Umbilical cord (tissue), 1 donor: ENCODE measurements at regions not wholly inside any gene's neighbourhood (a gene's known extent, or its start where the extent isn't known, plus 50 kb on each side); places are given as distances from the start of the nearest gene placed in this dataset.
"Not testable (repeated sequence)": the region's sequence is repeated elsewhere in the genome, so short reads cannot be mapped to it uniquely, and the experiment has no call there.

Source experiments
- DNase-seq: peaks from one replicate; pipeline ENCODE4 v3.0.0-alpha.2; 2015; ENCODE audit warnings: low spot score

DNA sequence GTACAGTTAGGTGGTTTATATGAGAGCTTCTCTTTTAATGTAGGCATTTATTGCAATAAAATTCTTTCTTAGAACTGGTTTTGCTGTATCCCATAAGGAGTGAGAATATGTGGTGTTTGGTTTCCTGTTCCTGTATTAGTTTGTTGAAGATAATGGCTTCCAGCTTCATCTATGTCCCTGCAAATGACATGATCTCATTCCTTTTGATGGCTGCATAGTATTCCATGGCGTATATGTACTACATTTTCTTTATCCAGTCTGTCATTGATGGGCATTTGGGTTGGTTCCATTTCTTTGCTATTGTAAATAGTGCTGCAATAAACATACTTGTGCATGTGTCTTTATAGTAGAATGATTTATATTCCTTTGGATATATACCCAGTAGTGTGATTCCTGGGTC, 106.7 kb upstream of the IRS4 start:
- not testable (repeated sequence) for DNase-seq

DNA sequence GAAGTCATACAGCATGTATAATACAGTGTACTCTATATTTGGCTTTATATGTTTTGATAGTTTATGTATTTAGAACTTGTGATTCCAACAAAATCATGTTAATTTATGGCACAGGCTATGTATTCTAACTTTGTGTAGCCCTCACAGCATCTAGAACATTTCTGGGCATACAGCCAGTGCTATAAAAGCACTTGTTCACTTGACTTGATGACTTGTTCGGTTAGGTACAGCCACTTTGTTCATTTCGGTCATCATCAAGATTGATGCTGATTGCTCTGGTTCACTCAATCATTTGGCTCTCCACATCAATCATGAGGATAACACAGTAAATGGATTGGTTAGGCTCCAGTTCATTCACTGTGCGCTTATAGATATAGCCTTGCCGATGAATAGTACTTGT, 97.6 kb upstream of the IRS4 start:
- DNase-seq, result no peak

DNA sequence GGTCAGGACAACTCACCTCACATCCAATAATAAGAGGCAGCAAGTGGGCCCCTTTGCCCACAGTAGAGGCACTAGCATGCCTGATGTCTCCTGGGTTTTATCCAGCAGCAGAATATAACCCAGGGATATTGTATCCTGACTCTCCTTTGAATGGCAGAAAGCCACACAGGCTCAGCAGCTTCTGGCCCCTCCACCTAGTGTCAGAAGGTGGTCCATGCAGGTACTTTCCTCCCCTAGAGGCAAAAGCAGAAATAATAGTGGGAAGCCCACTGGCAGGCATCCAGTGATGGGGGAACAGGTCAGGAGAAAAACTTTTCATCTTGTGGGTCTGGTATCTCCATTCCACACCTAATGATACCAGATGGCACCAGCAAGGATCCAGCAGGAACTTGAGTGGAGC, 75.5 kb upstream of the IRS4 start:
- DNase-seq, result no peak

DNA sequence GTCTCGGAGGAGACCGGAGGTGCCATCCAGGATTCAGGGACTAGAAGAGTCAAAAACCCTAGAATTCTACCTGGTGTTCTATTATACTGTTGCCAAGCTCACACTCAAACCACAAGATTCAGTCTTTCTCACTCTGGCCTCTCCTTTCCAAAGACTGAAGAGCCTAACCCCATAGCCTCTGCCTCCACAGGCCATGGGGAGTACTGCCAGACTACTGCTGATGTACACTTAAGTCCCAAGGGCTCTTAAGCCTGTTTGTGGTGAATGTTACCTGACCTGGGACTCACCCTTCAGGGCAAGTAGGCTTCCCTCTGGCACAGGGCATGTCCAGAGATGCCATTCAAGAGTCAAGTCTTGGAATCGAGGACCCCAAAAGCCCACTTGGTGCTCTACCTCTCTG, 58.9 kb upstream of the IRS4 start:
- no peak for DNase-seq
